Heart left ventricle (tissue), 16 donors: ENCODE measurements at regions not wholly inside any gene's neighbourhood (a gene's known extent, or its start where the extent isn't known, plus 50 kb on each side); places are given as distances from the start of the nearest gene placed in this dataset.
A peak's percentile ranks its signal among the peaks of the same experiment; 100 is the strongest.

ENCODE experiments used
- ATAC-seq, 4 donors: fragments of 200-7000 bp; cut with Tn5 transposase; one replicate each; pipeline ENCODE4 v1.9.1; 2020 to 2022; ENCODE audit warnings: moderate library complexity in 4 of 4, mild to moderate bottlenecking in 3 of 4, moderate number of reproducible peaks in 1 of 4
- DNase-seq, 5 donors: peaks; one replicate each; pipeline ENCODE4 v3.0.0-alpha.2; 2020
- H3K27ac ChIP-seq, 12 donors: fragments of 200-600 bp; sonication (generic) in 4 of 12; one replicate each; pipeline versions ENCODE4 v1.5.0 to v1.8.0; 2016 to 2022; ENCODE audit warnings: mild to moderate bottlenecking in 2 of 12
- H3K27me3 ChIP-seq, 9 donors: fragments of 200-600 bp; sonication (generic) in 2 of 9; one replicate each; pipeline versions ENCODE4 v1.5.1 to v1.8.0; 2016 to 2022; ENCODE audit warnings: mild to moderate bottlenecking in 3 of 9
- H3K36me3 ChIP-seq, 9 donors: fragments of 200-600 bp; sonication (generic) in 2 of 9; one replicate each; pipeline versions ENCODE4 v1.5.0 to v1.8.0; 2018 to 2022; ENCODE audit warnings: mild to moderate bottlenecking in 2 of 9
- H3K4me1 ChIP-seq, 12 donors: fragments of 200-600 bp; sonication (generic) in 4 of 12; one replicate each; pipeline versions ENCODE4 v1.5.0 to v1.8.0; 2016 to 2022; ENCODE audit warnings: mild to moderate bottlenecking in 3 of 12
- H3K4me3 ChIP-seq, 12 donors: fragments of 200-600 bp; sonication (generic) in 4 of 12; one replicate each; pipeline versions ENCODE4 v1.5.0 to v1.8.0; 2017 to 2022; ENCODE audit warnings: mild to moderate bottlenecking in 9 of 12, moderate library complexity in 4 of 12
- H3K9me3 ChIP-seq, 12 donors: fragments of 200-600 bp; sonication (generic) in 4 of 12; one replicate each; pipeline versions ENCODE4 v1.5.0 to v1.8.0; 2016 to 2022; ENCODE audit warnings: mild to moderate bottlenecking in 1 of 12
- POLR2A ChIP-seq, 2 donors: fragments of 450-650 bp; IDR thresholded peaks; one replicate each; pipeline ENCODE4 v1.6.1; 2017; ENCODE audit warnings: antibody characterized with exemption in 2 of 2, mild to moderate bottlenecking in 2 of 2, moderate library complexity in 2 of 2
- WGBS, 4 donors: extraction: QIAGEN DNeasy Blood & Tissue Kit in 2 of 4; methylation state at CpG; one replicate each; pipeline versions ENCODE4 v1.1.5 to v1.1.7; 2013 to 2018; 5-methylcytosine and 5-hydroxymethylcytosine counted together
- intact Hi-C, 10 donors: fragments of 100-400 bp; cut with DNase I; formaldehyde crosslinking; loops; one replicate each; pipeline versions ENCODE4 v1.11.1 to v1.14.2; 2022
- TF ChIP-seq, protein P1 (sequence below), 12 donors: fragments of 200-600 bp; sonication (generic) in 4 of 12; IDR thresholded peaks; one replicate each; pipeline versions ENCODE4 v1.5.0 to v1.8.0; 2018 to 2022; ENCODE audit warnings: antibody characterized with exemption in 12 of 12, mild to moderate bottlenecking in 5 of 12
- donor health status: ischemic (EF 13 %, LVEDD 7.1; RV severe dilation, severe dysfunction).
- donor health status: healthy with polysubstance abuse.
- donor health status: DM: no; HTN: yes; CAD: no.
- donor health status: DM: no; HTN: no; CAD: no.
- donor health status: ischemic (EF 25% LVEDD 6.9; RV normal size, moderate dysfunction).
- donor health status: ischemic (EF 25% LVEDD 5.7; RV mildly dilated, moderate dysfunction).
- donor health status: healthy.
- donor health status: DM: yes; HTN: yes; CAD: no.
- donor health status: ischemic (EF 35%, LVEDD 5.7; RV mildly dilated, moderate dysfunction).
- donor health status: nonischemic (EF 11% LVEDD 7.7; RV severe dilation, severe dysfunction).
- donor health status: DM: yes; HTN: yes; CAD: no.
- donor health status: PGD.
- donor health status: ischemic (EF 29% LVEDD 5.4; RV normal size, mild dysfunction).
- donor health status: nonischemic (EF 23%, LVEDD 6.1; RV moderate dilation, normal function).

DNA sequence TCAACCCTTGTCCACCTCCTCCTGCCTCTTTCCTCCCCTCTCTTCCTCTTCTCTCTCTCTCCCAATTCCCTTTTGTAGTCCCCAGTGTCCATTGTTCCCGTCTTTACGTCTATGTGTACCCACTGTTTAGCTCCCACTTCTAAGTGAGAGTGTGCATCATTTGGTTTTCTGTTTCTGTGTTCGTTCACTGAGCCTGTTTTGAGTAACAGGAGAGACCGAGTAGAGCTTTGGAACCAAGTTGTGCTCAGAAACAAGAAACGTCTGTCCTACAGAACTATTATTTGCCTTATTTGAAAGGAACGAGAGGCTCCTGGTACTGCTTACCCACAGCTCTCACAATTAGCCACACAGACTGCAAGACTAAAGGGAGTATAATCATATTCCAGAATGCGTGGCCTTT, 50.1 kb upstream of the MAPRE2 start:
- no peaks in the 10 kb centered on the region for H3K36me3 ChIP-seq
- TF ChIP-seq, protein P1, sequence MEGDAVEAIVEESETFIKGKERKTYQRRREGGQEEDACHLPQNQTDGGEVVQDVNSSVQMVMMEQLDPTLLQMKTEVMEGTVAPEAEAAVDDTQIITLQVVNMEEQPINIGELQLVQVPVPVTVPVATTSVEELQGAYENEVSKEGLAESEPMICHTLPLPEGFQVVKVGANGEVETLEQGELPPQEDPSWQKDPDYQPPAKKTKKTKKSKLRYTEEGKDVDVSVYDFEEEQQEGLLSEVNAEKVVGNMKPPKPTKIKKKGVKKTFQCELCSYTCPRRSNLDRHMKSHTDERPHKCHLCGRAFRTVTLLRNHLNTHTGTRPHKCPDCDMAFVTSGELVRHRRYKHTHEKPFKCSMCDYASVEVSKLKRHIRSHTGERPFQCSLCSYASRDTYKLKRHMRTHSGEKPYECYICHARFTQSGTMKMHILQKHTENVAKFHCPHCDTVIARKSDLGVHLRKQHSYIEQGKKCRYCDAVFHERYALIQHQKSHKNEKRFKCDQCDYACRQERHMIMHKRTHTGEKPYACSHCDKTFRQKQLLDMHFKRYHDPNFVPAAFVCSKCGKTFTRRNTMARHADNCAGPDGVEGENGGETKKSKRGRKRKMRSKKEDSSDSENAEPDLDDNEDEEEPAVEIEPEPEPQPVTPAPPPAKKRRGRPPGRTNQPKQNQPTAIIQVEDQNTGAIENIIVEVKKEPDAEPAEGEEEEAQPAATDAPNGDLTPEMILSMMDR (IDR thresholded peaks at IDR 0.05) = no peak
- no peak for TF ChIP-seq POLR2A (IDR thresholded peaks at IDR 0.05)
- WGBS, 4 donors = 92 to 95% (median 95%) methylated on average over 7 of the region's 7 CpGs
- H3K4me3 ChIP-seq = no peak overlapping the region
- H3K9me3 ChIP-seq = no peaks in the 10 kb centered on the region
- no peak for DNase-seq
- intact Hi-C loops = no loop called here
- no peaks in the 10 kb centered on the region for H3K27me3 ChIP-seq
- H3K4me1 ChIP-seq = peaks cover 0 to 28% (median 7%) of the 10 kb centered on the region in 12 donors
- peak overlapping the region in 3 of 12 donors; percentile 12 to 56 (median 13) for H3K27ac ChIP-seq
- no peak for ATAC-seq
